ENCODE measurements at regions not wholly inside any gene's neighbourhood (a gene's known extent, or its start where the extent isn't known, plus 50 kb on each side); places are given as distances from the start of the nearest gene placed in this dataset.

- intact Hi-C loops (cut with DNase I) = no loop called here
- no peaks in the 10 kb centered on the region for H3K36me3 ChIP-seq
- H3K27me3 ChIP-seq = no peaks in the 10 kb centered on the region
- DNase-seq = no peak
- no peaks in the 10 kb centered on the region for H3K9me3 ChIP-seq
- H3K27ac ChIP-seq = no peak overlapping the region
- H3K4me1 ChIP-seq = no peaks in the 10 kb centered on the region
- TF ChIP-seq CTCF (IDR thresholded peaks at IDR 0.05) (no peak), EP300 (IDR thresholded peaks at IDR 0.05) (no peak), POLR2A (IDR thresholded peaks at IDR 0.05) (no peak), POLR2AphosphoS5 (IDR thresholded peaks at IDR 0.05) (no peak)
- WGBS, 2 donors = 41 to 72% methylated on average over 1 of the region's 1 CpG
- no peak overlapping the region for H3K4me3 ChIP-seq
Measured at GRCh38 chr18:77495982-77496690, 246.5 kb downstream of the GALR1 start.

GRCh38 chr18:77501266-77501665 lies 251.6 kb downstream of the GALR1 start:
- Histone ChIP-seq H3K27me3 (no peaks in the 10 kb centered on the region), H3K36me3 (no peaks in the 10 kb centered on the region), H3K9me3 (no peaks in the 10 kb centered on the region), H3K4me3 (no peak overlapping the region), H3K27ac (no peak overlapping the region), H3K4me1 (no peaks in the 10 kb centered on the region)
- TF ChIP-seq CTCF (IDR thresholded peaks at IDR 0.05) = no peak
- DNase-seq = no peak
- intact Hi-C loops (cut with DNase I) = no loop called here
- WGBS, 2 donors = 45 to 73% methylated on average over 2 of the region's 2 CpGs

- WGBS, 2 donors = 93 to 98% methylated on average over 1 of the region's 1 CpG
- intact Hi-C loops (cut with DNase I) = no loop called here
- H3K27ac ChIP-seq = no peak overlapping the region
- no peaks in the 10 kb centered on the region for H3K36me3 ChIP-seq
- H3K4me1 ChIP-seq = no peaks in the 10 kb centered on the region
- no peak for DNase-seq
- no peaks in the 10 kb centered on the region for H3K27me3 ChIP-seq
- H3K4me3 ChIP-seq = no peak overlapping the region
- H3K9me3 ChIP-seq = peaks cover 0 to 2% (median 0%) of the 10 kb centered on the region in 4 donors
- TF ChIP-seq POLR2A (IDR thresholded peaks at IDR 0.05) (no peak), EP300 (IDR thresholded peaks at IDR 0.05) (no peak), POLR2AphosphoS5 (IDR thresholded peaks at IDR 0.05) (no peak), CTCF (IDR thresholded peaks at IDR 0.05) (no peak)
Measured at GRCh38 chr18:77505499-77505898, 255.9 kb downstream of the GALR1 start.

GRCh38 chr18:77512152-77512551 lies 262.5 kb downstream of the GALR1 start:
- WGBS, 2 donors = 78 to 84% methylated on average over 5 of the region's 5 CpGs
- H3K36me3 ChIP-seq = no peaks in the 10 kb centered on the region
- intact Hi-C loops (cut with DNase I) = no loop called here
- no peaks in the 10 kb centered on the region for H3K4me1 ChIP-seq
- TF ChIP-seq POLR2A (IDR thresholded peaks at IDR 0.05) = no peak
- no peak for TF ChIP-seq POLR2AphosphoS5 (IDR thresholded peaks at IDR 0.05)
- no peak for TF ChIP-seq CTCF (IDR thresholded peaks at IDR 0.05)
- no peak for TF ChIP-seq EP300 (IDR thresholded peaks at IDR 0.05)
- no peak overlapping the region for H3K27ac ChIP-seq
- H3K9me3 ChIP-seq = peaks cover 0 to 2% (median 1%) of the 10 kb centered on the region in 4 donors
- DNase-seq = no peak
- H3K4me3 ChIP-seq = no peak overlapping the region
- H3K27me3 ChIP-seq = no peaks in the 10 kb centered on the region

GRCh38 chr18:77517901-77518300 lies 268.3 kb downstream of the GALR1 start:
- H3K4me1 ChIP-seq = no peaks in the 10 kb centered on the region
- WGBS, 2 donors = 92 to 95% methylated on average over 25 of the region's 25 CpGs
- peaks cover 0 to 2% (median 0%) of the 10 kb centered on the region in 4 donors for H3K9me3 ChIP-seq
- intact Hi-C loops (cut with DNase I) = no loop called here
- TF ChIP-seq EP300 (IDR thresholded peaks at IDR 0.05) (no peak), POLR2AphosphoS5 (IDR thresholded peaks at IDR 0.05) (no peak), POLR2A (IDR thresholded peaks at IDR 0.05) (no peak), CTCF (IDR thresholded peaks at IDR 0.05) (no peak)
- no peak overlapping the region for H3K27ac ChIP-seq
- DNase-seq = no peak
- no peaks in the 10 kb centered on the region for H3K36me3 ChIP-seq
- no peaks in the 10 kb centered on the region for H3K27me3 ChIP-seq
- no peak overlapping the region for H3K4me3 ChIP-seq

All from sigmoid colon (tissue), 6 donors.